ENCODE measurements at regions not wholly inside any gene's neighbourhood (a gene's known extent, or its start where the extent isn't known, plus 50 kb on each side); places are given as distances from the start of the nearest gene placed in this dataset.

GRCh38 chr15:69624816-69625215, 172.2 kb downstream of the RPLP1 start:
- POLR2A ChIA-PET = no interaction called here
- no TSS peak for BruUV-seq (replicated peaks)
- TF ChIP-seq POLR2AphosphoS5 (IDR thresholded peaks at IDR 0.05; ENCODE audit: low read depth, low read length) (no peak), CTCF (IDR thresholded peaks at IDR 0.05) (no peak), TCF7L2 (IDR thresholded peaks at IDR 0.05; ENCODE audit: low read depth, low read length) (no peak), SIN3A (IDR thresholded peaks at IDR 0.05; ENCODE audit: borderline replicate concordance, insufficient read depth, low read depth, low read length) (no peak), REST (IDR thresholded peaks at IDR 0.05; ENCODE audit: insufficient read depth in 1 of 2, low read depth in 2 of 2, low read length in 1 of 2) (no peak)
- Histone ChIP-seq H3K9me3 (ENCODE audit: control insufficient read depth, insufficient read depth, low read depth, low read length) (no peaks in the 10 kb centered on the region), H3K4me1 (ENCODE audit: control insufficient read depth, insufficient read depth, low read length) (no peaks in the 10 kb centered on the region), H3K4me3 (ENCODE audit: low read depth in 2 of 2, low read length in 2 of 2) (no peak overlapping the region), H3K27me3 (ENCODE audit: control insufficient read depth, insufficient read depth, low read length) (no peaks in the 10 kb centered on the region; the same call in 1 of the 2 replicates), H3K36me3 (ENCODE audit: control insufficient read depth, insufficient read depth, low read length) (no peaks in the 10 kb centered on the region), H3K27ac (ENCODE audit: low read length) (no peak overlapping the region)
- in situ Hi-C loops (cut with HindIII; ENCODE audit: low pct_unique_long_range_greater_than_20kb, low sequenced_read_pairs) (no loop called here), intact Hi-C loops (cut with micrococcal nuclease; ENCODE audit: unreplicated experiment) (loop anchor here (5.0 kb wide), 1 partner anchor 692 kb away; no protein-coding TSS in a partner anchor)
- DNase-seq (ENCODE audit: low read depth, low spot score) = no peak
- ATAC-seq = no peak
- CTCF ChIA-PET = no interaction called here

- no peak for TF ChIP-seq POLR2AphosphoS5 (IDR thresholded peaks at IDR 0.05; ENCODE audit: low read depth, low read length)
- TF ChIP-seq CTCF (IDR thresholded peaks at IDR 0.05) = no peak
- TF ChIP-seq REST (IDR thresholded peaks at IDR 0.05; ENCODE audit: insufficient read depth in 1 of 2, low read depth in 2 of 2, low read length in 1 of 2) = no peak
- TF ChIP-seq SIN3A (IDR thresholded peaks at IDR 0.05; ENCODE audit: borderline replicate concordance, insufficient read depth, low read depth, low read length) = no peak
- TF ChIP-seq TCF7L2 (IDR thresholded peaks at IDR 0.05; ENCODE audit: low read depth, low read length) = no peak
- in situ Hi-C loops (cut with HindIII; ENCODE audit: low pct_unique_long_range_greater_than_20kb, low sequenced_read_pairs) = no loop called here
Measured at GRCh38 chr15:69625328-69625727, 172.7 kb downstream of the RPLP1 start.

More at GRCh38 chr15:69625328-69625727, 172.7 kb downstream of the RPLP1 start:
- BruUV-seq (replicated peaks) = no TSS peak
- ChIA-PET POLR2A (no interaction called here), CTCF (no interaction called here)
- H3K27me3 ChIP-seq (ENCODE audit: control insufficient read depth, insufficient read depth, low read length) = no peaks in the 10 kb centered on the region; the same call in 1 of the 2 replicates
- no peak overlapping the region for H3K27ac ChIP-seq (ENCODE audit: low read length)
- no peak overlapping the region for H3K4me3 ChIP-seq (ENCODE audit: low read depth in 2 of 2, low read length in 2 of 2)
- DNase-seq (ENCODE audit: low read depth, low spot score) = no peak
- intact Hi-C loops (cut with micrococcal nuclease; ENCODE audit: unreplicated experiment) = loop anchor here (5.0 kb wide), 1 partner anchor 692 kb away; no protein-coding TSS in a partner anchor
- no peaks in the 10 kb centered on the region for H3K36me3 ChIP-seq (ENCODE audit: control insufficient read depth, insufficient read depth, low read length)
- H3K9me3 ChIP-seq (ENCODE audit: control insufficient read depth, insufficient read depth, low read depth, low read length) = no peaks in the 10 kb centered on the region
- no peak for ATAC-seq
- no peaks in the 10 kb centered on the region for H3K4me1 ChIP-seq (ENCODE audit: control insufficient read depth, insufficient read depth, low read length)
